GM18907 (cell line): ENCODE measurements at regions not wholly inside any gene's neighbourhood (a gene's known extent, or its start where the extent isn't known, plus 50 kb on each side); places are given as distances from the start of the nearest gene placed in this dataset.

ENCODE experiments used
- ATAC-seq: cut with Tn5 transposase; IDR thresholded peaks from one replicate; pipeline ENCODE4 v1.9.1; 2021; ENCODE audit warnings: mild to moderate bottlenecking, moderate library complexity; ENCODE audit not compliant: unreplicated experiment

- no peak for ATAC-seq
These were observed 108.0 kb downstream of the HTR5A start for GRCh38 chr7:155178096-155178495.

GRCh38 chr7:155181768-155182167 lies 111.6 kb downstream of the HTR5A start:
- ATAC-seq = no peak

DNA sequence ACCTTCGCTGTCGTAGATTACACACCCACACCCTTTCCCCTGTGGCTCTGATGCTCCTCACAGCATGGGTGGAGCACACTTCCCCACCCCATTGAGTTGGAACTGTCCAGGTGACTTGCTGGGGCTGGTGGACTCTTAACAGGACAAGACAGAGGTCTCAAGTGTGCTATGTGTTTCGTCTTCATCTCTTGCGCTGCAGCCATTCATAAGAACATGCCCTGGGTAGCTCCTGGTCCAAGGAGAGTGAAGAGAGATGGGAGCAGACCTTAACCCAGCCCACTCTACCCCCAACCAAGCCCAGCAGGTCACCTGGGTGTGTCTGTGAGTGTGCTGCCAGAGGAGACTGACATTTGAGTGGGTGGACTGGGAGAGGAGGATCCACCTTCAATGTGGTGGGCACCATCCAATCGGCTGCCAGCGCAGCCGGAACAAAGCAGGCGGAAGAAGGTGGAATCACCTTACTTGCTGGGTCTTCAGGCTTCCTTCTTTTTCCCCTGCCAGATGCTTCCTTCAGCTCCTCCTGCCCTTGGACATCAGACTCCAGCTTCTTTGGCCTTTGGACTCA lies 112.4 kb downstream of the HTR5A start:
- no peak for ATAC-seq

DNA sequence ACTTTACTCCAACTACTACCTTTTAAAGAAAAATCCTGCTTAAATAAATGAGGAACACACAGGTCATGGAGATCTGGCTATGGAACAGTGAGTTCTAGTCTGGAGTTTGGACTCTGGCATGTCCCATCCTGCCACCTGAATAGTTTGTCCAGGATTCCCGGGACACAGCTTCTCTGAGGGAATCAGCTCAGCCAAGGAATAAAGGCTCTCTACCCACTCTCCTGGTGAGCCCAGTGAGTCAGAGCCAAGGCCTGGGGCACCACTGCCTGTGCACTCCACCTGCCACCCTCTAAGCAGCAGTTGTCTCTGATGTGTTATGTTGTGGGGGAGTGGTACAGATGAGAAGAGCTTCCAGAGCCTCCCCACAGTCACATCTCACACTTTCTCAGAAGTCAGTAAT lies 113.5 kb downstream of the HTR5A start:
- no peak for ATAC-seq

GRCh38 chr7:155184923-155185322 lies 112.8 kb upstream of the INSIG1 start:
- no peak for ATAC-seq

- ATAC-seq = no peak
These were observed 110.5 kb upstream of the INSIG1 start for GRCh38 chr7:155187061-155187785.

DNA sequence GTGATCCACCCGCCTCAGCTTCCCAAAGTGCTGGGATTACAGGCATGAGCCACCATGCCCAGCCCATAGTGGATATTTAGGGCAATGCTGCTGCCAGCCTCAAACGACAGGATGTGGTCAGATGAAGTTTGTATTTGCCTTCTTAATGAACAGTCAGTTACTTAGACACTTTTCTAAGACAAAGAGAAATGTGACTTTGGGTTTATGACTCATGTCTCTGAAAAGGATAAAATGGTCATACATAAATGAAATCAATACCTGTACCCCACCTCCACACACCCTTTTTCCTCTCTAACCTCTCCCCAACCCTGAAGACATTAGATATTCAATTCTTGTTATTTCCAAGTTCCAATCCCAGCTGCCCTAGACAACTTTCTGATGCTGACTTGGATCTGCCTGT lies 109.3 kb upstream of the INSIG1 start:
- no peak for ATAC-seq

GRCh38 chr7:155188821-155189581 lies 108.7 kb upstream of the INSIG1 start:
- ATAC-seq = no peak

DNA sequence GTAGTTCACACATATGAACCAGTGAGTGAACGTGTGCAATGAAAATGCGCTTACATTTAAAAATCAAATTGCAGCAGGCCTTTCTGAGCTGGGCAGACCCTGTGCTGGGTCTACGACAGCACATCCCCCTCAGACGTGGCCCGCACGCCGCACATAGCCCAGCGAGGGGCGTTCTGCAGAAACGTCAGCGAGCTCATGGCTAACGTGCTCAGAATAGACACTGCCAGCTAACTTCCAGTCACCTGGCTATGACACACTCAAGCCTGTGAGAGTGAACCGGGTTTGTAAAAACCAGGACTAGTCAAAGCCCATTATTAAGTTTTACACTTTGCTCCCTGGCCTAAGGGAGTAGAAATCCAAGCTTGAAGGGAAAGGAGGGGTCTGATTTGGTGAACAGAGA lies 108.1 kb upstream of the INSIG1 start:
- no peak for ATAC-seq

DNA sequence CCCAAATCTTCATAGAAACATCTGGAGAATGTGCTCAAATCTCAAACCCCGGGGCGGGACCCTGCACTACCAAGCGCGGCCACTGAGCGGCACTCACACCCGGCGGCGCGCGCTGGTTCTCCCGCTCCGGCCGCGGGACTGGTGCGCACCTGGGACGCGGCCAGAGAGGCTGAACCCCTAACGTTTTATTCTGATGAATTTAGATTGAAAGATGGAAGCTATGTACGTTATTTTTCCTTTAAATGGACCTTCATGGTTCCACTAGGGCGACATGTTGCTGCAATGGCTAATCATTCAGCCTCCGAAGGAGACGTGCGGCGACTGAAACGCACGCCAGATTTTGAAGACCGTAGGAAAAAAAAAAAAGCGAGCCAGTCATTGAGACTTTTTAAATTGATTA lies 107.0 kb upstream of the INSIG1 start:
- peak; percentile 49 for ATAC-seq

GRCh38 chr7:155191137-155191536 lies 106.5 kb upstream of the INSIG1 start:
- no peak for ATAC-seq

GRCh38 chr7:155191901-155192478 lies 105.7 kb upstream of the INSIG1 start:
- ATAC-seq = peak; percentile 79

GRCh38 chr7:155192961-155193640 lies 104.6 kb upstream of the INSIG1 start:
- ATAC-seq = no peak

DNA sequence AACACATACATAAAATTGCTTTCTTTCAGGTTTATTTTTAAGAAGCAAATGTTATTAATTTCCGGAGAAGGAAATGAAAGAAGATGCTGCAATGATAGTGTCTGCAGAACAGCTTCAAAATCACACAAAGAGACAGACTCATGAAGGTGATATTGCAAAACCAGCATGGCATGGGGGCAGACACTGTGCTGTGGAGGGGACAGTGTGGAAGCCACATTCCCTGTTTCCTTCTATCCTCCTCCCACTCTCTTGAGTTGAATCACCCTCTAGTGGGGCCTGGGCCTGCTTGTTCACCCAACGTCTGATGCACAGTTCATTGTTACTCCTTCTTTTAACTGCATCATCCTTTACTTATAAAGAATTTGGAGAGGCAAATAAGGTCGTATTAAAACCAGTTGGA lies 104.0 kb upstream of the INSIG1 start:
- ATAC-seq = no peak

GRCh38 chr7:155194382-155195140 lies 103.1 kb upstream of the INSIG1 start:
- ATAC-seq = no peak

GRCh38 chr7:155195939-155196523 lies 101.6 kb upstream of the INSIG1 start:
- ATAC-seq = no peak

- ATAC-seq = peak; percentile 4
These were observed 99.3 kb upstream of the INSIG1 start for GRCh38 chr7:155198196-155198892.

- ATAC-seq = peak; percentile 77
These were observed 98.5 kb upstream of the INSIG1 start for GRCh38 chr7:155198901-155199845.
